Activated CD4-positive, alpha-beta memory T cell treated with anti-CD3 and anti-CD28 coated beads for 36 hours (primary cell): ENCODE measurements at regions not wholly inside any gene's neighbourhood (a gene's known extent, or its start where the extent isn't known, plus 50 kb on each side); places are given as distances from the start of the nearest gene placed in this dataset.
"Not testable (repeated sequence)": the region's sequence is repeated elsewhere in the genome, so short reads cannot be mapped to it uniquely, and the experiment has no call there.

Experiments
- CTCF ChIA-PET: fragments of 350-600 bp; sonication (Branson Sonifier 250); formaldehyde crosslinking; loops from one replicate; lab custom pipeline; 2021; ENCODE audit warnings: antibody characterized with exemption, inconsistent platforms; lab: Charles Lee
- POLR2A ChIA-PET: fragments of 350-600 bp; sonication (Branson Sonifier 250); formaldehyde crosslinking; loops from one replicate; lab custom pipeline; 2021; ENCODE audit warnings: antibody characterized with exemption; lab: Charles Lee
- DNase-seq: peaks from one replicate; pipeline ENCODE4 v3.0.0-alpha.2; 2020
- H3K27ac Mint-ChIP-seq: one replicate; pipeline ENCODE4 v1.8.0; 2021; ENCODE audit warnings: mixed read lengths
- H3K27me3 Mint-ChIP-seq: one replicate; pipeline ENCODE4 v1.8.0; 2021; ENCODE audit warnings: mixed read lengths
- H3K36me3 Mint-ChIP-seq: one replicate; pipeline ENCODE4 v1.8.0; 2021; ENCODE audit warnings: mixed read lengths
- H3K4me1 Mint-ChIP-seq: one replicate; pipeline ENCODE4 v1.8.0; 2021; ENCODE audit warnings: low read depth, mixed read lengths
- H3K4me3 Mint-ChIP-seq: one replicate; pipeline ENCODE4 v1.8.0; 2021; ENCODE audit warnings: mild to moderate bottlenecking, mixed read lengths
- H3K9me3 Mint-ChIP-seq: one replicate; pipeline ENCODE4 v1.8.0; 2021; ENCODE audit warnings: mixed read lengths
- intact Hi-C: fragments of 100-400 bp; cut with micrococcal nuclease; formaldehyde crosslinking; loops from one replicate; pipeline ENCODE4 v1.15.1; 2023

DNA sequence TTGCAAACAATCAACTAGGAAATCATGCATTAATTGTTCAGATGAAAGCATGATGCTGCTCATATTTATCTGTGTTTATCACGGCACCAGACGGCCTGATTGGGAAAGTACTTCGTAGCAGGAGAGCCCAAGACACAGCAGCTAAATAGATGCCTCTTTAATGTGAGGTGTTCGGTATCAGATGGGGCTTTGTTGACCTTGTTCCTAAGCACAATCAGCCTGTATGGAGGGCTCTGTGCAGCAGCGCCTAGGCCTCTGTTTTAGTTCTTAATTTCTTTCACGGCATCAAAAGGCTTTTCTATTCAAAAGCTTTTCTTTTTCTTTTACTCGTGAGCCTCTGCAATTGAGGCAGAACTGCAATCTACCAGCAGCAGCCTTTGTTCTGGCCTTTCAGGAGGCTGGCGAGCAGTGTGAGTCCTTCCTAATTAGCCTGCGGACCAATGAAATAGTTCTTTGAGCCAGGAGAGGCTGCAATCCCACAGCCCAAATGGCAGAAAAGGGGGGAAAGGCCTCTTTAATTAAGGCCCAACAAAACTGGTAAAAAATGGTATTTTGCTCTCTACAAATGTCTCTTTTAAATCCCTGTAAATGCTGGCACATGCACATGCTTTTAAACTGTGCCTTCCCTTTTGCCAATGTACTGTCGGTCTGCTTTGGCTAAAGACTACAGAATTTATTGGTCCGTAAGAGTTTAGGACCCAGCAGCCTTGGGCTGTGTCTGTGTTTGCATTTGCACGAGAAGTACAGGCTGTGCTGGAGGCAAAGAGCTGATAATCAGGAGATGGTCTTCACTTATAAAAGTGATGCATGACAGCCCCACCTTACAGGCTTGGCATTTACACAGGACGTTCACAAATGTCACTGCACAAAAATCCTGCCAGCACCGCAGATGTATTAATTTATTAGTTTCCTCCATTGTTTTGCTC, 159.6 kb downstream of the RND3 start:
- ChIA-PET CTCF (no interaction called here), POLR2A (no interaction called here)
- intact Hi-C loops, result no loop called here
- no peak overlapping the region for H3K4me3 Mint-ChIP-seq
- no peaks in the 10 kb centered on the region for H3K27me3 Mint-ChIP-seq
- no peaks in the 10 kb centered on the region for H3K36me3 Mint-ChIP-seq
- H3K9me3 Mint-ChIP-seq, result peaks cover 2% of the 10 kb centered on the region
- H3K4me1 Mint-ChIP-seq, result no peaks in the 10 kb centered on the region
- no peak for DNase-seq
- H3K27ac Mint-ChIP-seq, result no peak overlapping the region

DNA sequence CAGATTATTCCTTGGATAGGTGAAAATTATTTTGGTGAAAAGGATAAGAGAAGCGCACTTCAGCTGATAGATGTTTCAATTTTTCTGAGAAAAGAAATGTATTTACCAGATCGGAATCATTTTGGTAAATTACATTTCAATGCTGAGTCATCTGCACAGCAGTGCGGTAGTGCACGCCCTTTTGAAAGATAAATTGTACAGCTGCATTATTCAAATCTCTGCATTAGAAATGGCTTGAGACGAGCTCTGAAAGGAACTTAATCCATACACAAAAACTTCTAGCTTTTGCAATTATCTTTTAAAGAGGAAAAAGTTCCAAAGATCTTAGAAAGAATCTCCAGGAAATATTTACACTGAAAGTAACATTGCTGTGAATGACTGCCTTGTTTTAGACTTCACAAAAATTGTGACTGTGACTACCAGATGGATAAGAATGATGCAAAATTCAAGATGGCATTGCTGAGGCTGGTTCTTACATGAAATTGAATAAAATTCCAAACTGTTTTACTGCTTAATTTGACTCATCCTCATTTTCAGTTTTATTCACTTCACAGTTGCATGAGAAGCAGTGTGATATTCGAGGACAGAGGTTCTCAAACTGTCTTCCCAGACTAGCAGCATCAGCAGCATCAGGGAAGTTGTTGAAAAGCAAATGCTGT, 161.7 kb downstream of the RND3 start:
- POLR2A ChIA-PET, result no interaction called here

DNA sequence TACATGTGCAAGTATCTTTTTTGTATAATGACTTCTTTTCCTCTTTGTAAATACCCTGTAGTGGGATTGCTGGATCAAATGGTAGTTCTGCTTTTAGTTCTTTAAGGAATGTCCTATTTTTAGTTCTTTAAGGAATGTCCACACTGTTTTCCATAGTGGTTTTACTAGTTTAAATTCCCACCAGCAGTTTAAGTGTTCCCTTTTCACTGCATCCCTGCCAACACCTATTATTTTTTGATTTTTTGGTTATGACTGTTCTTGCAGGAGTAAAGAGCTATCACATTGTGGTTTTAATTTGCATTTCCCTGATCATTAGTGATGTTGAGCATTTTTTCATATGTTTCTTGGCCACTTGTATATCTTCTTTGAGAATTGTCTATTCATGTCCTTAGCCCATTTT, 164.4 kb downstream of the RND3 start:
- H3K27me3 Mint-ChIP-seq, H3K36me3 Mint-ChIP-seq, intact Hi-C loops, H3K4me3 Mint-ChIP-seq, H3K9me3 Mint-ChIP-seq, H3K4me1 Mint-ChIP-seq, H3K27ac Mint-ChIP-seq, DNase-seq, CTCF ChIA-PET, POLR2A ChIA-PET: not testable (repeated sequence)

More for the DNA sequence above, 161.7 kb downstream of the RND3 start:
- Mint-ChIP-seq H3K27me3 (no peaks in the 10 kb centered on the region), H3K4me1 (no peaks in the 10 kb centered on the region), H3K27ac (no peak overlapping the region), H3K4me3 (no peak overlapping the region), H3K9me3 (peaks cover 2% of the 10 kb centered on the region), H3K36me3 (no peaks in the 10 kb centered on the region)
- DNase-seq, result no peak
- CTCF ChIA-PET, result no interaction called here
- intact Hi-C loops, result no loop called here

DNA sequence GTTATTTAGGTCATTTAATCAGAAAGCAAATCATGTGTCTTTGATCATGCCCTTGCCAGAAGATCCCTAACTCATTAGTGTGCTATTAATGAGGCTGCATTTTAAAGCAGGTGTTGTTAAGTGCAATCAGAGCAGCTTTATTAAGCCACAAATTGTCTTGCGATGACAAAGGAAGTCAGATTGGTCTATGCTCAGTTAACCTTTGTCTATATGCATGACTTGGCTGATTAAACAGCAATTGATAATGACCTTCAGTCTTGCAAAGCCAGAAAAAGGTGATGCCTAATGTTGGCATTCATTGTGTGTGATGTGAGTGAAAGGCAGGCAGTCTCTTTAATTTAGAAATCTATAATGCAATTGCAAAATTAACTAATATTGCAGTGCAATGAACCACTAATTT, 166.9 kb downstream of the RND3 start:
- DNase-seq, result no peak
- Mint-ChIP-seq H3K9me3 (peaks cover 10% of the 10 kb centered on the region), H3K36me3 (no peaks in the 10 kb centered on the region), H3K27ac (no peak overlapping the region), H3K4me3 (no peak overlapping the region), H3K27me3 (no peaks in the 10 kb centered on the region), H3K4me1 (no peaks in the 10 kb centered on the region)
- POLR2A ChIA-PET, result no interaction called here
- intact Hi-C loops, result no loop called here
- CTCF ChIA-PET, result interaction anchor here (0.6 kb wide), 1 partner anchor 128 kb away, joined by 3 read pairs; no protein-coding TSS in a partner anchor

DNA sequence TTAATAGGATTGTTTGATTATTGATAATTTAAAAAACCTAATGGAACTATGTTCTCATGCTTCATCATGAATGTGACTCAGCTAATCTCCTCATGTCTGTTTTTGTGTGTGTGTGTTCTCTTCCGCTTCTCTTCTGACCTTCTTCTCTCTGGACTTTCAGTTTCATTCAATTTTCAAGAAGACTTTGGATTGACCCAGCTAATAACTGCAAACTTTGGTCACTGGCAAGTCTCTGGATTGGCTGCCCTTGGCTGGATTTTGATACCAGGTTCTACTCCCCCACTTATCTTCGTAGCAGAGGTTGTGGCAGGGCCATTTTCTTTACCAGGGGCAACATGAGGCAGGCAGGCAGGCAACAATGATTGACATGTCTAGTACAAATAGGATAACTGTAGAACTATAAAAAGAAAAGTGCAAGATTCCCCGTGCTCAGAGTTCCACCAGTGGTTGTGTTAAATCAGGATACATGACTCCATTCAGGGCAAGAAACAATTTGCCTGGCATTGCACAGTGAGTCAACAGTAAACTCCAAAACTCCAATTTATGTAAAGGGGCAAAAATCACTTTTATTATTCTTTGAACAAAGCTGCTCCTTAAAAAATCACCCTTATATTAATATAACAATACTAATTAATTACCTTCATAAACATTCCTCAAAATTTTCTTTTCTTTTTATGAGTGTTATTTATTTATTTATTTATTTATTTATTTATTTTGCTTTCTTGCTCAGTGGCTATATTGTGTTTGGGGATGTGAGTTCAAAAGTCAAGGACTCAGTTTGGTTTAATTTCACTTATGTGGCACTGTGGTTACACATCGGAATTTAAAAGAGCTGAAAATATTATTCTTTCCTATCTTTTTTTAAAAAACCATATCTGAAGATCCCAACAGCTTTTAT, 167.6 kb downstream of the RND3 start:
- intact Hi-C loops, result no loop called here
- CTCF ChIA-PET, result interaction anchor here (0.6 kb wide), 1 partner anchor 128 kb away, joined by 3 read pairs; no protein-coding TSS in a partner anchor

DNA sequence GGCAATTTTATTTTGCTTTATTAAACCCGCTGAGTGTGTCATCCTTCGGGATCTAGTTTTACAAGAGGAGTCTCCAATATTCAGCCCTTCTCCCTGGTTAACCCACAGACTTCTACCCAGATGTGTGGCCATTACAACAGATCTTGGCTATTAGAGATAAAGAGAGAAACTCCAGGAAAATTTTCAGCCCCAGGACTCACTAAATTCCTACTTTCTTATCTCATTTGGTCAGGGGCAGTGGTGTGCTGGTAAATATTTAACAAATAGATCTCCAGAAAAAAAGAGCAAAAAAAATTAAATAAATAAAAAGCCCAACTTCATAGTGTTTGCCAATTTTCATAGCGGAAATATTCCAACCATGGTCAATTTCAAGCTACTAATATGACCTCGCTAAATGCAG, 168.4 kb downstream of the RND3 start:
- Mint-ChIP-seq H3K4me1 (no peaks in the 10 kb centered on the region), H3K36me3 (no peaks in the 10 kb centered on the region), H3K27ac (no peak overlapping the region), H3K27me3 (no peaks in the 10 kb centered on the region), H3K9me3 (peaks cover 8% of the 10 kb centered on the region), H3K4me3 (no peak overlapping the region)
- POLR2A ChIA-PET, result no interaction called here
- DNase-seq, result no peak
- CTCF ChIA-PET, result no interaction called here
- intact Hi-C loops, result no loop called here

More for the DNA sequence above, 167.6 kb downstream of the RND3 start:
- Mint-ChIP-seq H3K27ac (no peak overlapping the region), H3K9me3 (peaks cover 11% of the 10 kb centered on the region), H3K36me3 (no peaks in the 10 kb centered on the region), H3K4me1 (no peaks in the 10 kb centered on the region), H3K27me3 (no peaks in the 10 kb centered on the region), H3K4me3 (no peak overlapping the region)
- DNase-seq, result no peak
- POLR2A ChIA-PET, result no interaction called here

DNA sequence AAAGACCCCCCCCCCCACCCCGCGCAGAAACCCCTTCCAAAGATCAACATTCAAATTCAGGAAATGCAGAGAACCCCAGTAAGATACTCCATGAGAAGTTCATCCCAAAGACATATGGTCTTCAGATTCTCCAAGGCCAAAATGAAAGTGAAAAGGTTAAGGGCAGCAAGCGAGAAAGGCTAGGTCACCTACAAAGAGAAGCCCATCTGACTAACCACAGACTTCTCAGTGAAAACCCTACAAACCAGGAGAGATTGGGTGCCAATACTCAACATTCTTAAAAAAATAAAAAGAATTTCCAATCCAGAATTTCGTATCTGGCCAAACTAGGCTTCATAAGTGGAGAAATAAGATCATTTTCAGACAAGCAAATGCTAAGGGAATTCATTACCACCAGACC, 175.2 kb downstream of the RND3 start:
- Mint-ChIP-seq H3K36me3 (no peaks in the 10 kb centered on the region), H3K27me3 (no peaks in the 10 kb centered on the region), H3K9me3 (peaks cover 14% of the 10 kb centered on the region), H3K27ac (no peak overlapping the region), H3K4me3 (no peak overlapping the region), H3K4me1 (no peaks in the 10 kb centered on the region)
- no peak for DNase-seq
- intact Hi-C loops, result no loop called here
- CTCF ChIA-PET, result no interaction called here
- POLR2A ChIA-PET, result no interaction called here

DNA sequence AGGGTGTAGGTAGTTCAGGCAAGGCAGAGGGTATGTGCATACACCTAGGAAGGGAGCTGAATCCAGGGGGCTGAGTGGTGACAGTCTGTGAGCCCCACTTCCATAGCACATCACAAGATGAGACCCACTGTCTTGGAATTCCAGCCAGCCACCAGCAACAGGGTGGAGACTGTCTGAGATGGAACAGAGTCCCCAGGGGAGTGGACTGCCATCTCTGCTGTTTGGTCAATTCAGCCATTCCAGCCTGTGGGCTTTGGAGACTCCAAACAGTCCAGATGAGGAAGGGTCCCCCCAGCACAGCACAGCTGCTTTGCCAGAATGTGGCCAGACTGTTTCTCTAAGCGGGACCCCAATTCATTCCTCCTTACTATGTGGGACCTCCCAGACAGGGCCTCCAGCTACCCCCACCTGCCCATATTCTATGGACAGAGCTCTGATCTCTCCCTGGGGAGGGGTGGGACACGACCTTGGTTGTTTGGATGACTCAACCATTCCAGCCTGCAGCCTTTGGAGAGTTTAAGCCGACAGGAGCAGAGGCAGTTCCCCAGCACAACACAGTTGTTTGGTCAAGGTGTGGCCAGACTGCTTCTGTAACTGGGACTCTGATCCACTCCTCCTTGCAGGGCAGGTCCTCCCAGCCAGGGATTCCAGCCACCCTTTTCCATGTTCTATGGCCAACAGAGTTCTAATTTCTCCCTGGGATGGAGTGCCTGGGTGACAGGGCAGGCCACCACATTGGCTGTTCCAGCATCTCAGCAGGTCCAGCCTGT, 178.0 kb downstream of the RND3 start:
- no peaks in the 10 kb centered on the region for H3K27me3 Mint-ChIP-seq
- CTCF ChIA-PET, result no interaction called here
- H3K36me3 Mint-ChIP-seq, result no peaks in the 10 kb centered on the region
- H3K27ac Mint-ChIP-seq, result no peak overlapping the region
- DNase-seq, result no peak
- intact Hi-C loops, result no loop called here
- H3K4me3 Mint-ChIP-seq, result no peak overlapping the region
- POLR2A ChIA-PET, result no interaction called here
- H3K9me3 Mint-ChIP-seq, result peaks cover 12% of the 10 kb centered on the region
- no peaks in the 10 kb centered on the region for H3K4me1 Mint-ChIP-seq

DNA sequence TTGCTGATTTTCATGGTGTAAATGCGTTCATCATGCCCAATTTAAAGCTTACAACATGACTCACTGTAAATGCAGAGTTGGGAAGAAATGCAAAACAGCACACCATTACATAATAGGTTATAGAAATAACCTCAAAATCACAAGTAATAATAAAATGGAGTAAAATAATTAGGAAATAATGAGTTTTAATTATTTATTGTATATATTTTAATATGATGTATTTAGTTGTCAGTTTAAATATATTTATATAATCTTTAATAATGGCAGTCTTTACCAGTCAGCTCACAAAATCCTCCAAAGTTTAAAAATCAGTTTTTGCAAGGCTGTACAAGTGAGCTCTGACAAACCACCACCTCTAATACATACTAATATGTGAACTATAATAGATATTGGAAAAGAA, 180.2 kb downstream of the RND3 start:
- Mint-ChIP-seq H3K27ac (no peak overlapping the region), H3K36me3 (no peaks in the 10 kb centered on the region), H3K27me3 (no peaks in the 10 kb centered on the region), H3K9me3 (peaks cover 21% of the 10 kb centered on the region), H3K4me3 (no peak overlapping the region), H3K4me1 (no peaks in the 10 kb centered on the region)
- no peak for DNase-seq
- intact Hi-C loops, result no loop called here
- ChIA-PET CTCF (no interaction called here), POLR2A (no interaction called here)

DNA sequence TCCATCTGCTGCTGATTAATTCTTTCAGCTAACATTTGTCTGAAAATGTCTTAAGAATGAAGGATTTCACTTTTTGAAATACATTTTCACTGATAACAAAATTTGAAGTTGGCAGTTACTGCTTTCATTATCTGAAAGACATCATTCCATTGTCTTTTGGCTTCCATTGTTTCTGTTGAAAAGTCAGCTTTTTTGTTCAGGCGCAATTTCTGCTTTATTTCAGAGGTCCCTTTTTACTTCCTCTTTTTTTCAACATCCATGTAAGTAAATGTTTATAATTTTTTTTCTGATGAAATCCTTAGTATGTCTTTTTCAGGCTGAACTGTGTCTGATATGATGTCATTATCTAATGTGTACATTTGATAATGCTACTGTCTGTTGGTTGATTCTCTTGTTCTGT, 184.2 kb downstream of the RND3 start:
- no peak overlapping the region for H3K4me3 Mint-ChIP-seq
- ChIA-PET POLR2A (no interaction called here), CTCF (no interaction called here)
- no peak overlapping the region for H3K27ac Mint-ChIP-seq
- H3K4me1 Mint-ChIP-seq, result no peaks in the 10 kb centered on the region
- no peak for DNase-seq
- peaks cover 19% of the 10 kb centered on the region for H3K9me3 Mint-ChIP-seq
- H3K36me3 Mint-ChIP-seq, result no peaks in the 10 kb centered on the region
- H3K27me3 Mint-ChIP-seq, result no peaks in the 10 kb centered on the region
- intact Hi-C loops, result no loop called here

DNA sequence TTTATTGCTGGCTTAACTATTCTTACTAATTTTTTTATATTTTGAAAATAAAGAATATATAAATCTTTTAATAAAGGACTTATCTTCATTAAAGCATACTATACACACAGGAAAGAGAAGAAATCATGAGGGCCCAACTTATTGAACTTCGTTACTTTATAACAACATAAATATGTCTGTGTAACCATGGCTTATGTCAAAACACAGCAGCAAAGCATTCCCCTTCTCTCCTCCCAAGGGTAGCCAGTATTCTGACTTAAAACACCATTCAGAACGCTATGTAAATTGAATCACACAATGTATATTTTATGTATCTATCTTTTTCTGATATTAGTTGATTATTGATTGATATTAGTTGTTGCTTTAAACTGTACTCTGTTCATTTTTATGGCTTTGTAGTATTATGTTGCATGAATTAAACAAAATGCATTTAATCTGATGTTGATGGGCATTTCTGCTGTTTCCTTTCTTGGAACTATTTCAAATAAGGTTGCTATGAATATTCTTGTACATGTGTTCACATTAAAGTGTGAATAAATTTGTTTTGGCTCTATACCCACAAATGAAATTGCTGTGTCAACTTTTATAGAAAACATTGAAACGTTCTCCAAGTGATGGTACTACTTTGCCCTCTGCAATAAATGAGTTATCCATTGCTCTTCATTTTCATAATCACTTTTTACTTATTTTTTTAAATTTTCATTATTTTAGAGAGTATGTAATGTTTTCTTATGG, 188.7 kb downstream of the RND3 start:
- no peaks in the 10 kb centered on the region for H3K27me3 Mint-ChIP-seq
- CTCF ChIA-PET, result no interaction called here
- no peak overlapping the region for H3K4me3 Mint-ChIP-seq
- no peak for DNase-seq
- peaks cover 7% of the 10 kb centered on the region for H3K9me3 Mint-ChIP-seq
- intact Hi-C loops, result no loop called here
- POLR2A ChIA-PET, result no interaction called here
- H3K27ac Mint-ChIP-seq, result no peak overlapping the region
- no peaks in the 10 kb centered on the region for H3K4me1 Mint-ChIP-seq
- H3K36me3 Mint-ChIP-seq, result no peaks in the 10 kb centered on the region
